DOHH2 (cell line): ENCODE measurements at regions not wholly inside any gene's neighbourhood (a gene's known extent, or its start where the extent isn't known, plus 50 kb on each side); places are given as distances from the start of the nearest gene placed in this dataset.
"Not testable (repeated sequence)": the region's sequence is repeated elsewhere in the genome, so short reads cannot be mapped to it uniquely, and the experiment has no call there.

Source experiments
- H3F3A ChIP-seq: fragments of 200-600 bp; sonication (generic), shearing (Covaris generic); 2 replicates; pipeline ENCODE4 v1.6.0; 2016; ENCODE audit warnings: antibody characterized with exemption, mild to moderate bottlenecking; ENCODE audit not compliant: control insufficient read depth, insufficient read depth
- H3K27ac ChIP-seq: fragments of 200-600 bp; sonication (generic); 2 replicates; pipeline ENCODE4 v1.5.1; 2014; ENCODE audit warnings: low read depth, mild to moderate bottlenecking, low read length, moderate library complexity
- H3K27me3 ChIP-seq: fragments of 200-600 bp; sonication (generic); 2 replicates; pipeline ENCODE4 v1.6.1; 2014; ENCODE audit warnings: mild to moderate bottlenecking, low read length, mixed read lengths; ENCODE audit not compliant: control insufficient read depth
- H3K36me3 ChIP-seq: fragments of 200-600 bp; sonication (generic); 2 replicates; pipeline ENCODE4 v1.6.1; 2014; ENCODE audit warnings: mild to moderate bottlenecking, low read length, moderate library complexity, mixed read lengths; ENCODE audit not compliant: control insufficient read depth
- H3K4me1 ChIP-seq: fragments of 200-600 bp; sonication (generic); 2 replicates; pipeline ENCODE4 v1.6.1; 2014; ENCODE audit warnings: mild to moderate bottlenecking, low read length, mixed read lengths; ENCODE audit not compliant: control insufficient read depth
- H3K4me2 ChIP-seq: fragments of 200-600 bp; sonication (generic); 2 replicates; pipeline ENCODE4 v1.6.0; 2014; ENCODE audit warnings: mild to moderate bottlenecking, low read length, moderate library complexity
- H3K4me3 ChIP-seq: fragments of 200-600 bp; sonication (generic); 2 replicates; pipeline ENCODE4 v1.5.1; 2014; ENCODE audit warnings: mild to moderate bottlenecking, low read length, mixed read lengths
- H3K79me2 ChIP-seq: fragments of 200-600 bp; sonication (generic); 2 replicates; pipeline ENCODE4 v1.6.1; 2014; ENCODE audit warnings: mild to moderate bottlenecking, low read length, mixed read lengths; ENCODE audit not compliant: control insufficient read depth
- H3K9me2 ChIP-seq: fragments of 200-600 bp; sonication (generic); replicated peaks from 2 replicates; pipeline ENCODE4 v1.6.1; 2014; ENCODE audit warnings: mild to moderate bottlenecking, low read length, mixed read lengths; ENCODE audit not compliant: control insufficient read depth
- H3K9me3 ChIP-seq: fragments of 200-600 bp; sonication (generic); 2 replicates; pipeline ENCODE4 v1.6.1; 2014; ENCODE audit warnings: antibody characterized with exemption, low read length, mixed read lengths; ENCODE audit not compliant: control insufficient read depth, insufficient read depth
- H4K20me1 ChIP-seq: fragments of 200-600 bp; sonication (generic); 2 replicates; pipeline ENCODE4 v1.6.0; 2014; ENCODE audit warnings: low read depth, mild to moderate bottlenecking, antibody characterized with exemption, low read length, moderate library complexity; ENCODE audit not compliant: control insufficient read depth, insufficient read depth
- EZH2phosphoT487 ChIP-seq: fragments of 200-600 bp; sonication (generic); IDR thresholded peaks from 2 replicates; pipeline ENCODE4 v1.6.1; 2017; ENCODE audit warnings: borderline replicate concordance, mild to moderate bottlenecking, antibody characterized with exemption, low read length, moderate library complexity, mixed read lengths
- TF ChIP-seq, protein P1 (sequence below): fragments of 200-600 bp; sonication (generic); IDR thresholded peaks from one replicate; pipeline ENCODE4 v1.5.1; 2014; ENCODE audit warnings: antibody characterized with exemption, mild to moderate bottlenecking, low read depth, low read length; ENCODE audit not compliant: poor library complexity, severe bottlenecking

DNA sequence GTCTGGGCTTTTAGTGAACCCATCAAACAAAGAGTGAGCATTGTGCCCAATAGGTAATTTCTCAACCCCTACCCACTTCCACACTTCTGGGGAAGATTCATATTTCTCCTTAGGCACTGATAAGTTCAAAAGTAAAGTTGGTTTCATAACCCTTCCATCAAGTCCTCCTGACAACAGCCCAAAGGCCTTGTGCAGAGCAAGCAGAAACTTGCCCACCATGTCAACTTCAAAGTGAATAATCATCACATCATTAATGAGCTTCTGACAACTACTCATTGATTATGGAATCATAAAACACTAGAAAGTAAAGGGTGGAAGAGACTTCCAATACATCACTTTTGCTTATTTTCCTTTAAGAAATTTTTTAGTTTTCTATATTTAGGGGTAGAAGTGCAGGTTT, 163.3 kb upstream of the HSFY2 start:
- no peaks in the 10 kb centered on the region for H4K20me1 ChIP-seq
- no peak overlapping the region for H3K27ac ChIP-seq
- H3K27me3 ChIP-seq: no peaks in the 10 kb centered on the region
- H3K9me2 ChIP-seq: no peaks in the 10 kb centered on the region
- H3K4me1 ChIP-seq: no peaks in the 10 kb centered on the region
- TF ChIP-seq, protein P1, sequence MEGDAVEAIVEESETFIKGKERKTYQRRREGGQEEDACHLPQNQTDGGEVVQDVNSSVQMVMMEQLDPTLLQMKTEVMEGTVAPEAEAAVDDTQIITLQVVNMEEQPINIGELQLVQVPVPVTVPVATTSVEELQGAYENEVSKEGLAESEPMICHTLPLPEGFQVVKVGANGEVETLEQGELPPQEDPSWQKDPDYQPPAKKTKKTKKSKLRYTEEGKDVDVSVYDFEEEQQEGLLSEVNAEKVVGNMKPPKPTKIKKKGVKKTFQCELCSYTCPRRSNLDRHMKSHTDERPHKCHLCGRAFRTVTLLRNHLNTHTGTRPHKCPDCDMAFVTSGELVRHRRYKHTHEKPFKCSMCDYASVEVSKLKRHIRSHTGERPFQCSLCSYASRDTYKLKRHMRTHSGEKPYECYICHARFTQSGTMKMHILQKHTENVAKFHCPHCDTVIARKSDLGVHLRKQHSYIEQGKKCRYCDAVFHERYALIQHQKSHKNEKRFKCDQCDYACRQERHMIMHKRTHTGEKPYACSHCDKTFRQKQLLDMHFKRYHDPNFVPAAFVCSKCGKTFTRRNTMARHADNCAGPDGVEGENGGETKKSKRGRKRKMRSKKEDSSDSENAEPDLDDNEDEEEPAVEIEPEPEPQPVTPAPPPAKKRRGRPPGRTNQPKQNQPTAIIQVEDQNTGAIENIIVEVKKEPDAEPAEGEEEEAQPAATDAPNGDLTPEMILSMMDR: no peak
- no peak for TF ChIP-seq EZH2phosphoT487
- H3F3A ChIP-seq: no peaks in the 10 kb centered on the region
- no peaks in the 10 kb centered on the region for H3K79me2 ChIP-seq
- H3K4me3 ChIP-seq: no peak overlapping the region
- H3K36me3 ChIP-seq: no peaks in the 10 kb centered on the region
- no peaks in the 10 kb centered on the region for H3K9me3 ChIP-seq
- H3K4me2 ChIP-seq: no peak overlapping the region

DNA sequence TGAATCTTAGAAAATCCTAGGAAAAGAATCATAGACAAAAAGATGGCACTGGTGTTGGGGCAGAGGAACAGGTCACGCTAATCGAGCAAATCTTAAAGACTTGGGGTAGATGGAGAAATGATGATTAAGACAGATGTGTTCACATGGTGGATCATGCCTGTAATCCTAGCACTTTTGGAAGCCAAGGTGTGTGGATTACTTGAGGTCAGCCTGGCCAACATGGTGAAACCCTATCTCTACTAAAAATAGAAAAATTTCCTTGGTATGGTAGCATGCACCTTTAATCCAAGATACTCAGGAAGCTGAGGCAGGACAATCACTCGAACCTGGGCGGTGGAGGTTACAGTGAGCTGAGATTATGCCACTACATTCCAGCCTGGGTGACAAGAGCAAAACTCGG, 145.7 kb upstream of the HSFY2 start:
- H3K27me3 ChIP-seq: no peaks in the 10 kb centered on the region
- H3F3A ChIP-seq: no peaks in the 10 kb centered on the region
- H3K4me3 ChIP-seq: no peak overlapping the region
- H3K79me2 ChIP-seq: no peaks in the 10 kb centered on the region
- H3K4me1 ChIP-seq: no peaks in the 10 kb centered on the region
- H3K9me3 ChIP-seq: no peaks in the 10 kb centered on the region
- no peak overlapping the region for H3K4me2 ChIP-seq
- no peaks in the 10 kb centered on the region for H4K20me1 ChIP-seq
- H3K36me3 ChIP-seq: no peaks in the 10 kb centered on the region
- no peaks in the 10 kb centered on the region for H3K9me2 ChIP-seq
- TF ChIP-seq, protein P1: no peak
- TF ChIP-seq EZH2phosphoT487: no peak
- no peak overlapping the region for H3K27ac ChIP-seq

DNA sequence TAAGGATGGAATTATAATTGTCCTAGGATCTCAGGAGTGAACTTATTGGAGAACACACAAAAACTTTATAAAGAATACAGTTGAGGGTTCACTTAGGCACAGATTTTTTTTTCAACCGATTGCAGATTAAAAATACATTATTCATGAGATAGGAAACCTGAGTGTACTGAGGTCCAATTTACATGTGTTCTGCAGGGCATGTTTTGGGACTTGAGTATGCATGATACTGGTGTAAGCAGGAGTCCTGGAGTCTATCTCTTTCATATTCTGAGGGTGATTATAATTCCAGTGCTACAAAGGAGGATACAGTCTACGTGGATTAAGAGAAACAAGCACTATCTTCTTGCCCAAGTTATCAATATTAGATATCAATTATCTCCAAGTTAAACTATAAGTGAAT, 139.3 kb upstream of the HSFY2 start:
- Histone ChIP-seq H3K36me3 (no peaks in the 10 kb centered on the region), H3K9me2 (no peaks in the 10 kb centered on the region), H4K20me1 (no peaks in the 10 kb centered on the region), H3K27me3 (no peaks in the 10 kb centered on the region), H3K4me1 (no peaks in the 10 kb centered on the region), H3K4me2 (no peak overlapping the region), H3K79me2 (no peaks in the 10 kb centered on the region), H3K9me3 (no peaks in the 10 kb centered on the region), H3K4me3 (no peak overlapping the region), H3K27ac (no peak overlapping the region), H3F3A (no peaks in the 10 kb centered on the region)
- TF ChIP-seq EZH2phosphoT487: no peak
- TF ChIP-seq, protein P1: no peak

DNA sequence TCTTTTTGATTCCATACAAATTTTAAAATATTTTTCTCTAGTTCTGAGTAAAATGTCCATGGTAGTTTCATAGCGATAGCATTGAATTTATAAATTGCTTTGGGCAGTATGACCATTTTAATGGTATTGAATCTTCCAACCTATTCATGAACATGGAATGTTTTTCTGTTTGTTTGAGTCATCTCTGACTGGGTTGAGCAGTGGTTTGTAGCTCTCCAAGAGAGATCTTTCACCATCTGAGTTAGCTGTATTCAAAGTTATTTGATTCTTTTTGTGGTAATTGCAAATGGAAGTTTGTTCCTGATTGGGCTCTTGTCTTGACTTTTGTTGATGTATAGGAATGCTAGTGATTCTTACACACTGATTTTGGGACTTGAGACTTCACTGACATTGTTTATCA, 136.3 kb upstream of the HSFY2 start:
- Histone ChIP-seq H3K79me2 (no peaks in the 10 kb centered on the region), H3K27ac (no peak overlapping the region), H3K9me2 (no peaks in the 10 kb centered on the region), H3K4me2 (no peak overlapping the region), H3K4me1 (no peaks in the 10 kb centered on the region), H4K20me1 (no peaks in the 10 kb centered on the region), H3K36me3 (no peaks in the 10 kb centered on the region), H3F3A (no peaks in the 10 kb centered on the region), H3K9me3 (no peaks in the 10 kb centered on the region), H3K27me3 (no peaks in the 10 kb centered on the region), H3K4me3 (no peak overlapping the region)
- TF ChIP-seq EZH2phosphoT487: no peak
- TF ChIP-seq, protein P1: no peak

DNA sequence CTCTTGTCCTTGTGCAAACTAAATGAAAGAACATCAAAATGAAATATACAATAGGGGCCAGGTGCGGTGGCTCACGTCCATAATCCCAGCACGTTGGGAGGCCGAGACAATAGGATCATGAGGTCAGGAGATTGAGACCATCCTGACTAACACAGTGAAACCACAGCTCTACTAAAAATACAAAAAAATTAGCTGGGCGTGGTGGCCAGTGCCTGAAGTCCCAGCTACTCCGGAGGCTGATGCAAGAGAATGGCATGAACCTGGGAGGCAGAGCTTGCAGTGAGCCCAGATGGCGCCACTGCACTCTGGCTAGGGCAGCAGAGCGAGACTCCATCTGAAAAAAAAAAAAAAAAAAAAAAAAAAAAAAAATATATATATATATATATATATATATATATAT, 132.7 kb upstream of the HSFY2 start:
- not testable (repeated sequence) for H3K9me3 ChIP-seq, H4K20me1 ChIP-seq, H3K27ac ChIP-seq, H3K4me1 ChIP-seq, H3K79me2 ChIP-seq, H3K36me3 ChIP-seq, H3K27me3 ChIP-seq, H3F3A ChIP-seq, H3K4me3 ChIP-seq, H3K9me2 ChIP-seq, H3K4me2 ChIP-seq
